ENCODE measurements at regions not wholly inside any gene's neighbourhood (a gene's known extent, or its start where the extent isn't known, plus 50 kb on each side); places are given as distances from the start of the nearest gene placed in this dataset.
"Not testable (repeated sequence)": the region's sequence is repeated elsewhere in the genome, so short reads cannot be mapped to it uniquely, and the experiment has no call there.

GRCh38 chr5:145010834-145011233, 824.3 kb downstream of the PRELID2 start:
- Histone ChIP-seq H3K27ac (no peak overlapping the region), H3K4me3 (no peak overlapping the region), H3K4me1 (no peaks in the 10 kb centered on the region), H3K9me3 (no peaks in the 10 kb centered on the region), H3K4me2 (no peak overlapping the region)
- DNase-seq (ENCODE audit: low read depth in 1 of 2, low spot score in 1 of 2) (no peak), ATAC-seq (no peak), FAIRE-seq (no peak)
- ChIA-PET POLR2A (no interaction called here), CTCF (no interaction called here)
- TF ChIP-seq CEBPB (IDR thresholded peaks at IDR 0.05): no peak
- TF ChIP-seq NPAS2 (CRISPR knock-in tag; IDR thresholded peaks at IDR 0.05; ENCODE audit: borderline replicate concordance): no peak
- TF ChIP-seq CHD4 (IDR thresholded peaks at IDR 0.05; ENCODE audit: borderline replicate concordance): no peak

- H3K9me3 ChIP-seq: no peaks in the 10 kb centered on the region
- 2% methylated on average over 2 of the region's 2 CpGs for WGBS (ENCODE audit: missing lambda C conversion rate)
- ATAC-seq (no peak), FAIRE-seq (no peak), DNase-seq (ENCODE audit: low read depth in 1 of 2, low spot score in 1 of 2) (no peak)
- no peaks in the 10 kb centered on the region for H3K4me1 ChIP-seq
- ChIA-PET CTCF (no interaction called here), POLR2A (no interaction called here)
- no peak overlapping the region for H3K4me2 ChIP-seq
- TF ChIP-seq REST (IDR thresholded peaks at IDR 0.05) (no peak), FOSB (CRISPR knock-in tag; IDR thresholded peaks at IDR 0.05) (no peak), RARB (CRISPR knock-in tag; IDR thresholded peaks at IDR 0.05) (no peak), HOXB5 (CRISPR knock-in tag; IDR thresholded peaks at IDR 0.05) (no peak), JUN (IDR thresholded peaks at IDR 0.05) (no peak), TFCP2L1 (CRISPR knock-in tag; IDR thresholded peaks at IDR 0.05) (no peak), FOSL2 (IDR thresholded peaks at IDR 0.05) (no peak), FOSL2 (CRISPR knock-in tag; IDR thresholded peaks at IDR 0.05) (no peak), CHD4 (IDR thresholded peaks at IDR 0.05; ENCODE audit: borderline replicate concordance) (no peak), HDAC2 (IDR thresholded peaks at IDR 0.05) (no peak), E2F6 (IDR thresholded peaks at IDR 0.05; ENCODE audit: borderline replicate concordance, low read depth) (no peak), BCL3 (IDR thresholded peaks at IDR 0.05) (no peak)
- no peak overlapping the region for H3K27ac ChIP-seq
- H3K4me3 ChIP-seq: no peak overlapping the region
These were observed 826.1 kb downstream of the PRELID2 start for GRCh38 chr5:145008876-145009530.

- H3K4me2 ChIP-seq; H3K9me3 ChIP-seq; CTCF ChIA-PET; POLR2A ChIA-PET; H3K4me3 ChIP-seq; DNase-seq (ENCODE audit: low read depth in 1 of 2, low spot score in 1 of 2); H3K4me1 ChIP-seq; FAIRE-seq; H3K27ac ChIP-seq; ATAC-seq: not testable (repeated sequence)
These were observed 823.7 kb downstream of the KCTD16 start for GRCh38 chr5:144994356-144994755.

GRCh38 chr5:144983101-144983500, 812.4 kb downstream of the KCTD16 start:
- ChIA-PET POLR2A (no interaction called here), CTCF (no interaction called here)
- ATAC-seq (no peak), DNase-seq (ENCODE audit: low read depth in 1 of 2, low spot score in 1 of 2) (no peak), FAIRE-seq (no peak)
- no peak overlapping the region for H3K4me3 ChIP-seq
- H3K4me2 ChIP-seq: no peak overlapping the region
- no peaks in the 10 kb centered on the region for H3K4me1 ChIP-seq
- H3K27ac ChIP-seq: no peak overlapping the region
- no peaks in the 10 kb centered on the region for H3K9me3 ChIP-seq
- TF ChIP-seq BHLHE40 (IDR thresholded peaks at IDR 0.05; ENCODE audit: low read depth, low read length): no peak
- TF ChIP-seq KDM5A (IDR thresholded peaks at IDR 0.05): no peak
- TF ChIP-seq HOXA7 (CRISPR knock-in tag; IDR thresholded peaks at IDR 0.05): no peak
- TF ChIP-seq ATOH8 (CRISPR knock-in tag; IDR thresholded peaks at IDR 0.05; ENCODE audit: low read depth): no peak
- no peak for TF ChIP-seq NR3C1 (IDR thresholded peaks at IDR 0.05)
- TF ChIP-seq PBX3 (IDR thresholded peaks at IDR 0.05): no peak
- TF ChIP-seq HDAC2 (IDR thresholded peaks at IDR 0.05): no peak
- no peak for TF ChIP-seq JUN (IDR thresholded peaks at IDR 0.05)
- TF ChIP-seq RNF2 (IDR thresholded peaks at IDR 0.05; ENCODE audit: borderline replicate concordance, low read depth): no peak
- no peak for TF ChIP-seq NFE2L2 (conservative IDR thresholded peaks at IDR 0.05; ENCODE audit: low read length)
- TF ChIP-seq HOXB5 (CRISPR knock-in tag; IDR thresholded peaks at IDR 0.05): no peak
- TF ChIP-seq CEBPB (IDR thresholded peaks at IDR 0.05): no peak
- TF ChIP-seq RARB (CRISPR knock-in tag; IDR thresholded peaks at IDR 0.05): no peak
- TF ChIP-seq ZC3H11A (IDR thresholded peaks at IDR 0.05): no peak
- TF ChIP-seq KDM1A (IDR thresholded peaks at IDR 0.05; ENCODE audit: low read depth): no peak
- TF ChIP-seq SREBF2 (IDR thresholded peaks at IDR 0.05): no peak

Data from A549 (cell line).